GM13976 (cell line): ENCODE measurements at regions not wholly inside any gene's neighbourhood (a gene's known extent, or its start where the extent isn't known, plus 50 kb on each side); places are given as distances from the start of the nearest gene placed in this dataset.

ENCODE experiments used
- DNase-seq: peaks from one replicate; pipeline ENCODE4 v3.0.0; 2012; ENCODE audit warnings: low spot score
- CTCF ChIP-seq: IDR thresholded peaks from 2 replicates; pipeline ENCODE4 v1.5.1; 2012; ENCODE audit warnings: borderline replicate concordance, mild to moderate bottlenecking; ENCODE audit not compliant: insufficient read depth; ENCODE audit errors: extremely low read depth, missing control alignments, control extremely low read depth
- in situ Hi-C: fragments of 300-500 bp; cut with MboI; formaldehyde crosslinking; loops from one replicate; pipeline ENCODE4 v1.12.0; 2022; ENCODE audit warnings: low sequenced_read_pairs, mixed read lengths, inconsistent platforms; ENCODE audit not compliant: unreplicated experiment

DNA sequence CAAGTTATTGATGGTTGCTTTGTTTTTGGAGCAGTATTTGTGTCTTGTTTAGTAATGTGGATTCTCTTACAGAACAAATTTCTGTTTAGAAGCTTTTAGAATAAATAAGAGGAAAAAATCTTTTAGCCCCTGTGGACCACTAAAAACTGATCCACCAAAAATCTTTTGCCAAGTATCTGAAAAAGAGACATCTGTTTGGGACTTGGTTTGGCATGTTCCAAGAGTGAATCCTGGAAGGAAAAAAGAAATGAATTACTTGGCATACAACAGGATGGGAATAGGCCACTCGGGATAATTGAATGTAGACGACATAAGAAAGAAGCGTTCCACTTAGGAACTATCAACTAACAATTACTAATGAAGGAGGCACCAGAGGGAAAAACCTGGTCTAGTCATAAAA lies 1350.1 kb upstream of the C9orf72 start:
- no peak for TF ChIP-seq CTCF
- DNase-seq, result no peak
- in situ Hi-C loops, result no loop called here

- DNase-seq, result no peak
- in situ Hi-C loops, result no loop called here
- TF ChIP-seq CTCF, result no peak
Observed at GRCh38 chr9:28925157-28925556, 1351.9 kb upstream of the C9orf72 start.

- no peak for TF ChIP-seq CTCF
- in situ Hi-C loops, result no loop called here
- no peak for DNase-seq
Observed at GRCh38 chr9:28926306-28926705, 1353.0 kb upstream of the C9orf72 start.

DNA sequence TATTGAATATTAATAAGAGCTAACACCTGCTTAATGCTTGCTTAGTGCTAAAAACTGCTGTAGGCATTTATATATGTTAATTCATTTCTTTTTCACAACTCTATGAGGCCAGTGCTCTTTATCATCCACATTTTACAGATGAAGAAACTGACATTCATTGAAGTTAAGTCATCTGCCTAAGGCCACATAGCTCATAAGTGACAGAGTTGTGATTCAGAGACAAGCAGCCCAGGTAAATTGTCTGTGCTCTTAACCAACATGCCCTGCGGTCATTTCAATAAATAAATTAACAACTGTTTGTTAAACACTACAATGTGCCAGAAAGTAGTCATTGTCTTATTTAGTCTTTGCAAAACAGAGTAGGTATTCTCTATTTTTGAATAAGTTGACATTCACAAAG lies 1354.4 kb upstream of the C9orf72 start:
- no peak for TF ChIP-seq CTCF
- in situ Hi-C loops, result no loop called here
- no peak for DNase-seq

GRCh38 chr9:28929433-28929832 lies 1356.2 kb upstream of the C9orf72 start:
- DNase-seq, result no peak
- in situ Hi-C loops, result no loop called here
- no peak for TF ChIP-seq CTCF

DNA sequence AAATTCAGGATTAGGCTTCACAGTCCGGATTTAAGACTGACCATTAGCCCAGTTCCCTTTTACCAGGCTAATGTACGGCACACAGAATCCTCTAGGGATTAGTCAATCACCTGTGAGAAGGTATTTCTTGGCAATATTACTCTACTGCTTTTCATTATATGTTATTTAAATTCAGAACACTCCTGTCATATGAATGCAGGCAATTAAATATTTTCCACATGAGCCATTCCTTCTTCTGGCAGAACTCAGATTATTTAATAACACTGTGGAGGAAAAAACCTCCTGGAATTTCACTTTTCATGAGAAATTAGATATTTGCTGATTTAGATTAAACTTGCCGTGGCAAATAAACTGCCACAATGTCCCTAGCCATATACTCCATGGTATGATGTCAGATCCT lies 1357.5 kb upstream of the C9orf72 start:
- DNase-seq, result no peak

More for the DNA sequence above, 1357.5 kb upstream of the C9orf72 start:
- in situ Hi-C loops, result no loop called here
- no peak for TF ChIP-seq CTCF
